ENCODE measurements at regions not wholly inside any gene's neighbourhood (a gene's known extent, or its start where the extent isn't known, plus 50 kb on each side); places are given as distances from the start of the nearest gene placed in this dataset.

- CTCF ChIA-PET: no interaction called here
Measured at GRCh38 chr10:128852449-128852848, 614.6 kb upstream of the MGMT start.

GRCh38 chr10:128852902-128853301 is 614.1 kb upstream of the MGMT start:
- DNase-seq (ENCODE audit: low read depth, low spot score): no peak
- Histone ChIP-seq H3K27ac (ENCODE audit: low read depth, low read length) (no peak overlapping the region), H3K27me3 (ENCODE audit: control insufficient read depth, insufficient read depth, low read length) (no peaks in the 10 kb centered on the region), H3K9me3 (ENCODE audit: control insufficient read depth, insufficient read depth, low read length) (peaks cover 68% of the 10 kb centered on the region), H3K4me3 (ENCODE audit: low read depth, low read length) (no peak overlapping the region)
- POLR2A ChIA-PET: no interaction called here
- TF ChIP-seq, protein P1, sequence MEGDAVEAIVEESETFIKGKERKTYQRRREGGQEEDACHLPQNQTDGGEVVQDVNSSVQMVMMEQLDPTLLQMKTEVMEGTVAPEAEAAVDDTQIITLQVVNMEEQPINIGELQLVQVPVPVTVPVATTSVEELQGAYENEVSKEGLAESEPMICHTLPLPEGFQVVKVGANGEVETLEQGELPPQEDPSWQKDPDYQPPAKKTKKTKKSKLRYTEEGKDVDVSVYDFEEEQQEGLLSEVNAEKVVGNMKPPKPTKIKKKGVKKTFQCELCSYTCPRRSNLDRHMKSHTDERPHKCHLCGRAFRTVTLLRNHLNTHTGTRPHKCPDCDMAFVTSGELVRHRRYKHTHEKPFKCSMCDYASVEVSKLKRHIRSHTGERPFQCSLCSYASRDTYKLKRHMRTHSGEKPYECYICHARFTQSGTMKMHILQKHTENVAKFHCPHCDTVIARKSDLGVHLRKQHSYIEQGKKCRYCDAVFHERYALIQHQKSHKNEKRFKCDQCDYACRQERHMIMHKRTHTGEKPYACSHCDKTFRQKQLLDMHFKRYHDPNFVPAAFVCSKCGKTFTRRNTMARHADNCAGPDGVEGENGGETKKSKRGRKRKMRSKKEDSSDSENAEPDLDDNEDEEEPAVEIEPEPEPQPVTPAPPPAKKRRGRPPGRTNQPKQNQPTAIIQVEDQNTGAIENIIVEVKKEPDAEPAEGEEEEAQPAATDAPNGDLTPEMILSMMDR (IDR thresholded peaks at IDR 0.05; ENCODE audit: low read depth, low read length): no peak
- CTCF ChIA-PET: no interaction called here

More at GRCh38 chr10:128852449-128852848, 614.6 kb upstream of the MGMT start:
- Histone ChIP-seq H3K9me3 (ENCODE audit: control insufficient read depth, insufficient read depth, low read length) (peaks cover 64% of the 10 kb centered on the region), H3K27me3 (ENCODE audit: control insufficient read depth, insufficient read depth, low read length) (no peaks in the 10 kb centered on the region), H3K4me3 (ENCODE audit: low read depth, low read length) (no peak overlapping the region), H3K27ac (ENCODE audit: low read depth, low read length) (no peak overlapping the region)
- POLR2A ChIA-PET: no interaction called here
- DNase-seq (ENCODE audit: low read depth, low spot score): no peak
- TF ChIP-seq, protein P1 (IDR thresholded peaks at IDR 0.05; ENCODE audit: low read depth, low read length): no peak

DNA sequence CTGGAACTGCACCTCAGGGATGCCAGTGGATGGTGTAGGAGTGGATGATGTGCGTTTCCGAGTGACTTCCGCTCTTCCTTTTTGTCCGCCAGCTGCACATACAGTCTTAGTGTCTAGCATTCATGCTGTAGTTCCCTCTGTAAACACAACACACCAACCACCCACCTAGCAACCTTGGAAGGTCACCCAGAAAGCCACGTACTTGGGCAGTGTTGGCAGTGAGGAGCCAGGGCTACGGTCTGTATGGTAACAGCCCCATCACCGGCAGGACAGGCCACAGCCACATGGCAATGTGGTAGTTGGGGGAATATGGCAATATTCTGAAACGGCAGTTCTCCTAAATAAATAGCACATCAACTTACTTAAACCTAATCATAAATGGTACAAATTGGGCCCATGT is 613.5 kb upstream of the MGMT start:
- H3K27ac ChIP-seq (ENCODE audit: low read depth, low read length): no peak overlapping the region
- H3K27me3 ChIP-seq (ENCODE audit: control insufficient read depth, insufficient read depth, low read length): no peaks in the 10 kb centered on the region
- H3K4me3 ChIP-seq (ENCODE audit: low read depth, low read length): no peak overlapping the region
- POLR2A ChIA-PET: no interaction called here
- peaks cover 68% of the 10 kb centered on the region for H3K9me3 ChIP-seq (ENCODE audit: control insufficient read depth, insufficient read depth, low read length)
- TF ChIP-seq, protein P1 (IDR thresholded peaks at IDR 0.05; ENCODE audit: low read depth, low read length): no peak
- CTCF ChIA-PET: no interaction called here
- no peak for DNase-seq (ENCODE audit: low read depth, low spot score)

DNA sequence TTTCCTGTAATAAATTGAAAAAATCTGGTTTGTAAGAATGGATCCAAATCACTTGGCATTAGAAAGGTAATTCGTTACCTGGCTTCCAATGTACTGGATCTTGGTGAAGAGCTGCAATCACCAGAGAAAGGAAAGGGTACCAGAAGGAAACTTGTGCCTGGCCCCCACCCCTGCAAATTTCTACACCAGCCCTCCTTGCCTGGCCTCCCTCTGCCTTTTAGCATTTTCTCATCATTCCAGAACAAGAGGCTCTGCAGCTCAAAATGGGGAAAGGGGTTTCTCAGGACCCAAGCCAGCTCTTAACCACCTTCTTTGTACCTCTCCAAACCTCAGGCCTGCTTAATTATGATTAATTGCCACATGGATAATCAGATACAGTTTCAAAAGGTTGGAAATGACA is 612.8 kb upstream of the MGMT start:
- Histone ChIP-seq H3K4me3 (ENCODE audit: low read depth, low read length) (no peak overlapping the region), H3K27ac (ENCODE audit: low read depth, low read length) (no peak overlapping the region), H3K27me3 (ENCODE audit: control insufficient read depth, insufficient read depth, low read length) (no peaks in the 10 kb centered on the region), H3K9me3 (ENCODE audit: control insufficient read depth, insufficient read depth, low read length) (peaks cover 64% of the 10 kb centered on the region)
- TF ChIP-seq, protein P1 (IDR thresholded peaks at IDR 0.05; ENCODE audit: low read depth, low read length): no peak
- no peak for DNase-seq (ENCODE audit: low read depth, low spot score)
- CTCF ChIA-PET: no interaction called here
- POLR2A ChIA-PET: no interaction called here

DNA sequence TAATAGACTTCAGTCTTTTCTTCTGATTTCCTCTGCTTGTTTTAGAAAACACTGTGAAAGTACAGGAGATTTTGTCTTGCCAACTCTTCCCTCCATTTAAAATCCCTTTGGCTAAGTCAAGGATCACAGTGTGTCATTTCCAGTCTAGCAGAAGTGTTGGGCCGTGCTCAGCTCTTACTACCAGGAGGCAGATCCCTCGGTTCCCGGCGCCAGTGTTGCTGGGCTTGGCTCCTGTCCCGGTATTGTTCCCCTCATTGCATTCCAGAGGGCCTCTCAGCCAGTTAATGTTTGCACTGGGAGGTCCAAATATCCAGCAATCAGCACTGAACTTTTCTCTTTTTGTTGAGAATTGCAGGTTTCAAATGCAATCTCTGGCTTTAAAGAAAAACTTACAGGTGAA is 612.1 kb upstream of the MGMT start:
- no peak overlapping the region for H3K27ac ChIP-seq (ENCODE audit: low read depth, low read length)
- H3K9me3 ChIP-seq (ENCODE audit: control insufficient read depth, insufficient read depth, low read length): peaks cover 61% of the 10 kb centered on the region
- POLR2A ChIA-PET: no interaction called here
- CTCF ChIA-PET: no interaction called here
- TF ChIP-seq, protein P1 (IDR thresholded peaks at IDR 0.05; ENCODE audit: low read depth, low read length): no peak
- no peak for DNase-seq (ENCODE audit: low read depth, low spot score)
- H3K27me3 ChIP-seq (ENCODE audit: control insufficient read depth, insufficient read depth, low read length): no peaks in the 10 kb centered on the region
- H3K4me3 ChIP-seq (ENCODE audit: low read depth, low read length): no peak overlapping the region
